ENCODE measurements at regions not wholly inside any gene's neighbourhood (a gene's known extent, or its start where the extent isn't known, plus 50 kb on each side); places are given as distances from the start of the nearest gene placed in this dataset.

DNA sequence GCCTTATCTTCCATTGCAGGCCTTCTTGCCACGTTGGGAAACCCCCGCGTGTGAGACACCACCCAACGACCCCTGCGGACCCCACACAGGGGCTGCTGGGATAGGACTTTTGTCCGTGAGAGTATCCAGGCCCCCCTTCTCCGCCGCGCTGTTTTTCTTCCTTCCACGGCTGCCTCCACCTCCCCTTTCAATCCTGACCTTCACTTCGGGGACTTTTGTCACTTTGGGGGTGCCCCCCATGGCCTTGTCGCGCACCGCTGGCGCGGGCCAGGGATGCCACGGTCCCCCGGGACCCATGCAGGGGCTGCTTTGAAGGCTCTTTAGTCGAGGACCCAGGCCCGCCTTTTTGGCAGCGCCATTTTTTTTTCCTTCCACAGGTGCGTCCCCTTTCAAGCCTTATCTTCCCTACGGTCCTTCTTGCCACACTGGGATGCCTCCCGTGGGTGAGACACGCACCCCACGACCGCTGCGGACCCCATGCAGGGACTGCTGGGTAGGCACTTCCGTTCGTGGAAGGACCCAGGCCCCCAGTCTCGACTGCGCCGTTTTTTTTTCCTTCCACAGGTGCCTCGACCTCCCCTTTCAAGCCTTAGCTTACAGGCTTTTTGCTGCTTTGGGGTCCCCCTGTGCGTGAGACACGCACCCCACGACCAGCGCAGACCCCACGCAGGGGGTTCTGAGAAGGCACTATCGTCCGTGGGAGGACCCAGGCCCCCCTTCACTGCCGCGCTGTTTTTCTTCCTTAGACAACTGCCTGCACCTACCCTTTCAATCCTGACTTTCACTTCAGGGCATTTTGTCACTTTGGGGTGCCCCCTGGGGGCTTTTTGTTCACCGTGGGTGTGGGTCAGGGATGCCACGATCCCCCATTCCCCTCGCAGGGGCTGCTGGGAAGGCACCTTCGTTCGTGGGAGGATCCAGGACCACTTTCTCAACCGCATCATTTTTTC is 267.4 kb downstream of the ALG10 start:
- no peak for DNase-seq (ENCODE audit: low read depth in 2 of 3, low spot score in 2 of 3)

DNA sequence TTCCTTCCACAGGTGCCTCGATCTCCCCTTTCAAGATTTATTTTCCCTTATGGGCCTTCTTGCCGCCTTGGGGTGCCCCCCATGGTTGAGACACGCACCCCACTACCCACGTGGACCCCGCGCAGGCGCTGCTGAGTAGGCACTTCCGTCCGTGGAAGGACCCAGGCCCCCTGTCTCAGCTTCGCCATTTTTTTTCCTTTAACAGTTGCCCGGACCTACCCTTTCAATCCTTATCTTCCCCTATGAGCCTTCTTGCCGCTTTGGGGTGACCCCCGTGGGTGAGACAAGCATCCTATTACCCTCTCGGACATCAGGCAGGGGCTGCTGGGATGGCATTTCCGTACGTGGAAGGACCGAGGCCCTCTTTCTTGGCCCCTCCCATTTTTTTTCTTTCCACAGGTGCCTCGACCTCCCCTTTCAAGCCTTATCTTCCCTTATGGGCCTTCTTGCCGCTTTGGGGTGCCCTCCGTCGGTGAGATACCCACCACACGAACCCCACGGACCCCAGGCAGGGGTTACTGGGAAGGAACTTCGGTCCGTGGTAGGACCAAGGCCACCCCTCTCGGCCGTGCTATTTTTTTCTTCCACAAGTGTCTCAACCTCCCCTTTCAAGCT is 268.2 kb downstream of the ALG10 start:
- DNase-seq (ENCODE audit: low read depth in 2 of 3, low spot score in 2 of 3), result no peak

DNA sequence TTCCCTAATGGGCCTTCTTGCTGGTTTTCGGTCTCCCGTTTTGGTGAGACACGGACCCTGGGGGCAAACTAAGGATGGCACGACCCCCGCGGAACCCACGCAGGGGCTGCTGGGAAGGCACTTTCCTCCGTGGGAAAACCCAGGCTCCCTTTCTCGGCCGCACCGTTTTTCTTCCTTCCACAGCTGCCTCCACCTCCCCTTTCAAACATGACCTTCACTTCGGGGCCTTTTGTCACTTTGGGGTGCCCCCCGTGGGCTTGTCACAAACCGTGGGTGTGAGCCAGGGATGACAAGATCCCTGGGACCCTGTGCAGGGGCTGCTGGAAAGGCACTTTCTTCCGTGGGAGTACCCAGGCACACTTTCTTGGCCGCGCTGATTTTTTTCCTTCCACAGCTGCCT is 268.7 kb downstream of the ALG10 start:
- no peak for DNase-seq (ENCODE audit: low read depth in 2 of 3, low spot score in 2 of 3)

DNA sequence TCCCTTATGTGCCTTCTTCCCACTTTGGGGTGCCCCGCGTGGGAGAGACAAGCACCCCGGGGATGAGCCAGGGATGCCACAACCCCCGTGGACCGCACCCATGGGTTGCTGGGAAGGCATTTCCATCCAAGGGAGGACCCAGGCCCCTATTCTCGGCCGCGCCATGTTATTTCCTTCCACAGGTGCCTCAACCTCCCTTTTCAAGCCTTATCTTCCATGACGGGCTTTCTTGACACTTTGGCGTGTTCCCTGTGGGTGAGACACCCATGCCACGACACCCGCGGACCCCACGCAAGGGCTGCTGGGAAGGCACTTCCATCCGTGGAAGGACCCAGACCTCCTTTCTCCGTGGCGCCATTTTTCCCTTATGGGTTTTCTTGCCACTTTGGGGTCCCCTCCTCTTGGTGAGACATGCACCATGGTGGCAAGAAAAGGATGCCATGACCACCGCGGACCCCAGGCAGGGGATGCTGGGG is 269.2 kb downstream of the ALG10 start:
- no peak for DNase-seq (ENCODE audit: low read depth in 2 of 3, low spot score in 2 of 3)

DNA sequence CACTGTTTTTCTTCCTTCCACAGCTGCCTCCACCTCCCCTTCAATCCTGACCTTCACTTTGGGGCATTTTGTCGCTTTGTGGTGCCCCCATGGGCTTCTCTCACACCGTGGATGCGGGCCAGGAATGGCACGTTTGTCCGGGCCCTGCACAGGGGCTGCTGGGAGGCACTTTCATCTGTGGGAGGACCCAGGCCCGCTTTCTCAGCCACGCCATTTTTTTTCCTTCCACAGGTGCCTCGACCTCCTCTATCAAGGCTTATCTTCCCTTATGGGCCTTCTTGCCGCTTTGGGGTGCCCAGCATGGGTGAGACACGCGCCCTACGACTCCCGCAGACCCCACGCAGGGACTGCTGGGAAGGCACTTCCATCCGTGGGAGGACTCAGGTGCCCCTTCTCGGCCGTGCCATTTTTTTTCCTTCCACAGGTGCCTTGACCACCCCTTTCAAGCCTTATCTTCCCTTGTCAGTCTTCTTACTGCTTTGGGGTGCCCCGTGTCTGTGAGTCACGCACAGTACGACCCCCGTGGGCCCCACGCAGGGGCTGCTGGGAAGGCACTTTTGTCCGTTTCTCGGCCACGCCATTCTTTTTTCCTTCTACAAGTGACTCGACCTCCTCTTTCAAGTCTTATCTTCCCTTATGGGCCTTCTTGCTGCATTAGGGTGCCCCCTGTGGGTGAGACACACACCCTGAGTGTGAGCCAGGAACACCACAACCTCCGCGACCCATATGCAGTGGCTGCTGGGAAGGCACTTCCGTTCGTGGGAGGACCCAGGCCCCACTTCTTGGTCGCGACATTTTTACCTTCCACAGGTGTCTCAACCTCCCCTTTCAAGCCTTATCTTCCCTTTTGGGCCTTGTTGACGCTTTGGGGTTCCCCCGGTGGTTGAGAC is 270.7 kb downstream of the ALG10 start:
- no peak for DNase-seq (ENCODE audit: low read depth in 2 of 3, low spot score in 2 of 3)

DNA sequence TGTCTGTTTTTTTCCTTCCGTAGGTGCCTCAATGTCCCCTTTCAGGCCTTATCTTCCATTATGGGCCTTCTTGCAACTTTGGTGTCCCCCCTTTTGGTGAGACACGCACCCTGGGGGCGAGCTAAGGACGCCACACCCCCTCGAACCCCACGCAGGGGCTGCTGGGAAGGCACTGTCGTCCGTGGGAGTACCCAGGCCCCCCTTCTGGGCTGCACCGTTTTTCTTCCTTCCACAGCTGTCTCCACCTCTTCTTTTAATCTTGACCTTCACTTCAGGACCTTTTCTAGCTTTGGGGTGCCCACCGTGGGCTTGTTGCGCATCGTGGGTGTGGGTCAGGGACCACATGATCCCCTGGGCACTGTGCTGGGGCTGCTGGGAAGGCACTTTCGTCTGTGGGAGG is 271.8 kb downstream of the ALG10 start:
- DNase-seq (ENCODE audit: low read depth in 2 of 3, low spot score in 2 of 3), result no peak

DNA sequence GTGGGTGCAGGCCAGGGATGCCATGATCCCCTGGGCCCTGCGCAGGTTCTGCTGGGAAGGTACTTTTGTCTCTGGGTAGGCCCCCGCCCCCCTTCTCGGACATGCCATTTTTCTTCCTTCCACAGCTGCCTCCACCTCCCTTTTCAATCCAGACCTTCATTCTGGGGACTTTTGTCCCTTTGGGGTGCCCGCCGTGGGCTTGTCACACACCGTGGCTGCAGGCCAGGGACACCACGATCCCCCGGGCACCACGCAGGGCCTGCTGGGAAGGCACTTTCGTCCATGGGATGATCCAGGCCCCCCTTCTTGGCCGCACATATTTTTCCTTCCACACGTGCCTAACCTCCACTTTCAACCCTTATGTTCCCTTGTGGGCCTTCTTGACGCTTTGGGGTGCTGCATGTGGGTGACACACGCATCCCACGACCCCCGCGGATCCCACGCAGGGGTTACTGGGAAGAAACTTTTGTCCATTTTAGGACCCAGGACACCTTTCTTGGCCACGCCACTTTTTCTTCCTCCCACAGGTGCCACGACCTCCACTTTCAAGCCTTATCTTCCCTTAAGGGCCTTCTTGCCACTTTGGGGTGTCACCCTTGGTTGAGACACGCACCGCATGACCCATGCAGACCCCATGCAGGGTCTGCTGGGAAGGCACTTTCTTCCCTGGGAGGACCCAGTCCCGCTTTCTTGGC is 272.5 kb downstream of the ALG10 start:
- DNase-seq (ENCODE audit: low read depth in 2 of 3, low spot score in 2 of 3), result no peak

DNA sequence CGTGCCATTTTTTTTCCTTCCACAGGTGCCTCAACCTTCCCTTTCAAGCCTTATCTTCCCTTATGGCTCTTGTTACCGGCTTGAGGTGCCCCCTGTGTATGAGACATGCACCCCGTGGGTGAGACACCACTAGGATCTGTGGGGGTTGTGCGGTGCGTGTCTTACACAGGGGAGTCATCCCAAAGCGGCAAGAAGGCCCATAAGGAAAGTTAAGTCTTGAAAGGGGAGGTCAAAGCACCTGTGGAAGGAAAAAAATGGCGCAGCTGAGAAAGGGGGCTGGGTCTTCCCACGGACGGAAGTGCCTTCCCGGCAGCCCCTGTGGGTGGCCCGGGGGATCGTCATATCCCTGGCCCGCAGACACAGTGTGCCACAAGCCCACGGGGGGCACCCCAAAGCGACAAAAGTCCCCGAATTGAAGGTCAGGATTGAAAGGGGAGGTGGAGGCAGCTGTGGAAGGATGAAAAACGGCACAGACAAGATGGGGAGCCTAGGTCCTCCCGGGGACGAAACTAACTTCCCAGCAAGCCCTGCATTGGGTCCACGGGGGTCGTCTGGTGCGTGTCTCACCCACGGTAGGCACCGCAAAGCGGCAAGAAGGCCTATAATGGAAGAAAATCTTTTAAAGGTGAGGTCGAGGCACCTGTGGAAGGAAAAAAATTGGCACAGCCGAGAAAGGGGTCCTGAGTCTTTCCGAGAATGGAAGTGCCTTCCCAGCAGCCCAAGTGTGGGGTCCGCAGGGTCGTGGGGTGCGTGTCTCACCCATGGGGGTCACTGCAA is 273.3 kb downstream of the ALG10 start:
- no peak for DNase-seq (ENCODE audit: low read depth in 2 of 3, low spot score in 2 of 3)

DNA sequence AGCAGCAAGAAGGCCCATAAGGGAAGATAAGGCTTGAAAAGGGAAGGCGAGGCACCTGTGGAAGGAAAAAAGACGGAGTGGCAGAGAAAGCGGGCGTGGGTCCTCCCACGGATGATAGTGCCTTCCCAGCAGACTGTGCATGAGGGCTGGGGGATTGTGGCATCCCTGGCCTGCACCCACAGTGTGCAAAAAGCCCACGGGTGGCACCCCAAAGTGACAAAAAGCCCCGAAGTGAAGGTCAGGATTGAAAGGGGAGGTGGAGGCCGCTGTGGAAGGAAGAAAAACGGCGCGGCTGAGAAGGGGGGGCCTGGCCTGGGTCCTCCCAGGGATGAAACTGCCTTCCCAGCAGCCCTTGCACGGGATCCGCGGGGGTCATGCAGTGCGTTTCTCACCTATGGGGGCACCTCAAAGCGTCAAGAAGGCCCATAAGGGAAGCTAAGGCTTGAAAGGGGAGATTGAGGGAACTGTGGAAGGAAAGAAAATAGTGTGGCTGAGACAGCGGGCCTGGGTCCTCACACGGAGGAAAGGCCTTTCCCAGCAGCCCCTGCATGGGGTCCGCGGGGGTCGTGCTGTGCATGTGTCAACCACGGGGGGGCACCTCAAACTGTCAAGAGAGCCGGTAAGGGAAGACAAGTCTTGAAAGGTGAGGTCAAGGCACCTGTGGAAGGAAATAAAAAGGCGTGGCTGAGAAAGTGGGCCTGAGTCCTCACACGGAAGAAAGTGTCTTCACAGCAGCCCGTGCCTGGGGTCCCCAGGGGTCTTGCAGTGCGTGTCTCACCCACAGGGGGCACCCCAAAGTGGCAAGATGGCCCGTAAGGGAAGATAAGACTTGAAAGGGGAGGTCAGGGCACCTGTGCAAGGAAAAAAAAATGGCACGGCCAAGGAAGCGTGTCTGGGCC is 274.1 kb downstream of the ALG10 start:
- no peak for DNase-seq (ENCODE audit: low read depth in 2 of 3, low spot score in 2 of 3)

DNA sequence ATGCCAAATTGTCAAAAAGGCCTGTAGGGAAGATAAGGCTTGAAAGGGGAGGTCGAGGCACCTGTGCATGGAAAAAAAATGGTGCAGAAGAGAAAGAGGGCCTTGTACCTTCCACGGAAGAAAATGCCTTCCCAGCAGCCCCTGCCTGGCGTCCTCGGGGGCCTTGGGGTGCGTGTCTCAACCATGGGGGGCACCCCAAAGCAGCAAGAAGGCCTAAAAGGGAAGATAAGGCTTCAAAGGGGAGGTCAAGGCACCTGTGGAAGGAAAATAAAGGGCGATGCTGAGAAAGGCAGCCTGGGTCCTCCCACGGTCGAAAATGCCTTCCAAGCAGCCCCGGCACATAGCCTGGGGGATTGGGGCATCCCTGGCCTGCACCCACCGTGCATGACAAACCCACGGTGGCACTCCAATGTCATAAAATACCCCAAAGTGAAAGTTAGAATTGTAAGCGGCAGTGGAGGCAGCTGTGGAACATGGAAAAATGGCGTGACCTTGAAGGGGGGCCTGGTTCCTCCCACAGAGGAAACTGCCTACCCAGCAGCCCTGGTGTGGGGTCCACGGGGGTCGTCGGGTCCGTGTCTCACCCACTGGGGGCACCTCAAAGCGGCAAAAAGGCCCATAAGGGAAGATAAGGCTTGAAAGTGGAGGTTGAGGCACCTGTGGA is 275.0 kb downstream of the ALG10 start:
- no peak for DNase-seq (ENCODE audit: low read depth in 2 of 3, low spot score in 2 of 3)

DNA sequence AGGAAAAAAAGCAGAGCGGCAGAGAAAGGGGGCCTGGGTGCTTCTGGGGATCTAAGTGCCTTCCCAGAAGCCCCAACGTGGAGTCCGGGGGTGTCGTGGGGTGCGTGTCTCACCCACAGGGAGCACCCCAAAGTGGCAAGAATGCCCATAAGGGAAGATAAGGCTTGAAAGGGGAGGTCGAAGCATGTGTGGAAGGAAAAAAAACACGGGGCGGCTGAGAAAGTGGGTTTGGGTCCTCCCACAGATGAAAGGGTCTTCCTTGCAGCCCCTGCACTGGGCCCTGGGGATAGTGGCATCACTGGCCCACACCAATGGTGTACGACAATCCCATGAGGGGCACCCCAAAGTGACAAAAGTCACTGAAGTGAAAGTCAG is 275.5 kb downstream of the ALG10 start:
- no peak for DNase-seq (ENCODE audit: low read depth in 2 of 3, low spot score in 2 of 3)

DNA sequence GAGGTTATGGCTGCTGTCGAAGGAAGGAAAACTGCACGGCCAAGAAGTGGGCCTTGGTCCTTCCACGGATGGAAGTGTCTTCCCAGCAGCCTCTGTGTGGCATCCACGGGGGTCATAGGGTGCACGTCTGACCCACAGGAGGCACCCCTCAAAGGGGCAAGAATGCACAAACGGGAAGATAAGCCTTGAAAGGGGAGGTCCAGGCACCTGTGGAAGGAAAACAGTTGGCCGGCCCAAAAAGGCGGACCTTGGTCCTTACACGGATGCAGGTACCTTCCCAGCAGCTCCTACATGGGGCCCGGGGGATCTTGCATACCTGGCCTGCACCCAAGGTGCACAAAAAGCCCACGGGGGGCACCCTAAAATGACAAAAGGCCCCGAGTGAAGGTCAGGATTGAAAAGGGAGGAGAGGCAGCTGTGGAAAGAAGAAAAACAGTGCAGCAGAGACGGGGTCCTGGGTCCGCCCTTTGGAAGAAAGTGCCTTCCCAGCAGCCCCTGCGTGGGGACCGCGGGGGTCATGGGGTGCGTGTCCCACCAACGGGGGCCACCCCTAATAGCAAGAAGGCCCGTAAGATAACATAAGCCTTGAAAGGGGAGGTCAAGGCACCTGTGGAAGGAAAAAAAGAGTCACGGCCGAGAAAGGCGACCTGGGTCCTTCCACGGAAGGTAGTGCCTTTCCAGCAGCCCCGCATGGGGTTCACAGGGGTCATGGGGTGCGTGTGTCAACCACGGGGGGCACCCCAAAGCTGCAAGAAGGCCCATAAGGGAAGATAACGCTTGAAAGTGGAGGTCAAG is 276.1 kb downstream of the ALG10 start:
- no peak for DNase-seq (ENCODE audit: low read depth in 2 of 3, low spot score in 2 of 3)

DNA sequence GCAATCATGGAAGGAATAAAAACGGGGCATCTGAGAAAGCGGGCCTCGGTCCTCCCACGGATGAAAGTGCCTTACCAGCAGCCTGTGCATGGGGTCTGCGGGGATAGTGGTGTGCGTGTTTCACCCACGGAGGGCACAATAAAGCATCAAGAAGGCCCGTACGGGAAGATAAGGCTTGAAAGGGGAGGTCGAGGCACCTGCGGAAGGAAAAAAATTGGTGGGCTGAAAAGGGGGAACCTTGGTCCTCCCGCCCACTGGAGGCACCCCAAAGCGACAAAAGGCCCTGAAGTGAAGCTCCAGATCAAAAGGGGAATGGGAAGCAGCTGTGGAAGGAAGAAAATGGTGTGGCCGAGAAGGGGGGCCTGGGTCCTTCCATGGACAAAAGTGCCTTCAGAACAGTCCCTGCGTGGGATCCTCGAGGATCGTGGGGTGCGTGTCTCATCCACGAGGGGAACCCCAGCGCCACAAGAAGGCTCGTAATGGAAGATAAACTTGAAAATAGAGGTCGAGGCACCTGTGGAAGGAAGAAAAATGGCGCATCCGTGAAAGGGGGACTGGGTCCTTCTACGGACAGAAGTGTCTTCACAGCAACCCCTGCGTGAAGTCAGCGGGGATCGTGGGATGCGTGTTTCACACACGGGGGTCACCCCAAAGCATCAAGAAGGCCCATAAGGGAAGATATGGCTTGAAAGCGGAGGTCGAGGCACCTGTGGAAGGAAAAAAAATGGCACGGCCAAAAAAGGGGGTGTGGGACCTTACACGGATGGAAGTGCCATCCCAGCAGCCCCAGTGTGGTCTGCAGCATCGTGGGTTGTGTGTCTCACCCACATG is 276.9 kb downstream of the ALG10 start:
- DNase-seq (ENCODE audit: low read depth in 2 of 3, low spot score in 2 of 3), result no peak

DNA sequence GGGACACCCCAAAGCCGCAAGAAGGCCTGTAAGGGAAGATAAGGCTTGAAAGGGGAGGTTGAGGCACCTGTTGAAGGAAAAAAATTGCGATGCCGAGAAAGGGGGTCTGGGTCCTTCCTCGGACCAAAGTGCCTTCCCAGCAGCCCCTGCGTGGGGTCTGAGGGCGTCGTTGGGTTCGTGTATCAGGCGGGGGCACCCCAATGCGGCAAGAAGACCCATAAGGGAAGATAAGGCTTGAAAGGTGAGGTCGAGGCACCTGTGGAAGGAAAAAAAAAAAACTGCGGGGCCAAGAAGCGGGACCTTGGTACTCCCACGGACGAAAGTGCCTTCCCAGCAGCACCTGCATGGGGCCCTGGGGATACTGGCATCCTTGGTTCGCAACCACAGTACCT is 277.5 kb downstream of the ALG10 start:
- DNase-seq (ENCODE audit: low read depth in 2 of 3, low spot score in 2 of 3), result no peak

DNA sequence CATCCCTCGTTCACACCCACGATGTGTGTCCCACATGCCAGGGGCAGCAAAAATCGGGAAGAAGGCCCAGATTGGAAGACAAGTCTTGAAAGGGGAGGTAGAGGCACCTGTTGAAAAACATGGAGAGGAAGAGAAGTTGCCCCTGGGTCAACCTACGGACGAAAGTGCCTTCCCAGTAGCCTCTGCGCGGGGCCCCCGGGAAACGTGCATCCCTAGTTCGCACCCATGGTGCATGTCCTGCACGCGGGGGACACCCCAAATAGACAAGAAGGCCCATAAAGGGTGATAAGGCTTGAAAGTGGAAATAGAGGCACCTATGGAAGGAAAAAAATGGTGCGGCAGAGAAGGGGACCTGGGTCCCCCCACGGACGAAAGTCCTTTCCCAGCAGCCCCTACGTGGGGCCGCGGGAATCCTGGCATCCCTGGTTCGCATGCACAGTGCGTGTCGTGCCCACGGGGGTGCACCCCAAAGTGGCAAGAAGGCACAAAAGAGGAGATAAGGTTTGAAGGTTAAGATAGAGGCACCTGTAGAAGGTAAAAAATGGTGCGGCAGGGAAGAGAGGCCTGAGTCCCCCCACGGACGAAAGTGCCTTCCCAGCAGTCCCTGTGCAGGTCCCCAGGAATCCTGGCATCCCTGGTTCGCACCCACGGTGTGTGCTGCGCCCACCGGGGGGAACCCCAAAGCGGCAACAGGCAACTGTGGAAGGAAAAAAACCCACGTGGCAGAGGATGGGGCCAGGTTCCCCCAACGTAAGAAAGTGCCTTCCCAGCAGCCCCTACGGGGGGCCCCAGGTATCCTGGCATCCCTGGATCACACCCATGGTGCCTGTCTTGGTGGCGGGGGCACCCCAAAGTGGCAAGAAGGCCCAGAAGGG is 278.3 kb downstream of the ALG10 start:
- no peak for DNase-seq (ENCODE audit: low read depth in 2 of 3, low spot score in 2 of 3)
